ENCODE measurements at regions not wholly inside any gene's neighbourhood (a gene's known extent, or its start where the extent isn't known, plus 50 kb on each side); places are given as distances from the start of the nearest gene placed in this dataset.

GRCh38 chr12:76711241-76711640, 52.7 kb upstream of the ZDHHC17 start:
- peak; percentile 67 for DNase-seq

- no peak for DNase-seq
Measured at GRCh38 chr12:76713130-76713529, 50.8 kb upstream of the ZDHHC17 start.

DNA sequence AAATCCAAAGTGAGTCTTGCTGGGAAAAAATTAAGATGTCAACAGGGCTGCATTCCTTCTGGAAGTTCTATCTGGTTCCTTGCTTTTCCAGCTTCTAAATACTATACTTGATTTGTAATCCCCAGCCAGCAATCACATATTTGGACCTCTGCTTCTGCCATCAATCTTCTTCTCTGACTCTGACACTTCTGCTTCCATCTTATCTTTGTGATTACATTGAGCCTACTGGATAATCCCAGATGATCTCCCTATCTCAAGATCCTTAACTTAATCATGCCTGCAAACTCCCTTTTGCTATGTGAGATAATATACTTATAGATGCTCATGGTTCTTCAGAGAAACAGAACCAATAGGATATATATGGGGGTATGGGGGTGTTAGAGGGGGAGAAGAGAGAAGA, 49.9 kb upstream of the ZDHHC17 start:
- DNase-seq: no peak

Data from EL (cell line).